Esophagus muscularis mucosa (tissue), 4 donors: ENCODE measurements at regions not wholly inside any gene's neighbourhood (a gene's known extent, or its start where the extent isn't known, plus 50 kb on each side); places are given as distances from the start of the nearest gene placed in this dataset.

Experiments
- DNase-seq: peaks from one replicate; pipeline ENCODE4 v3.0.0-alpha.2; 2017; ENCODE audit errors: extremely low spot score
- H3K27ac ChIP-seq, 4 donors: fragments of 200-600 bp; sonication (generic); replicated peaks in 1 of 4; 1 replicate in 3 of 4; 2 replicates in 1 of 4; pipeline ENCODE4 v1.5.1; 2016 to 2019; ENCODE audit warnings: mild to moderate bottlenecking in 1 of 4
- H3K27me3 ChIP-seq, 4 donors: fragments of 200-600 bp; sonication (generic); one replicate each; pipeline versions ENCODE4 v1.5.1 to v1.6.0; 2016 to 2019
- H3K36me3 ChIP-seq, 4 donors: fragments of 200-600 bp; sonication (generic); one replicate each; pipeline ENCODE4 v1.5.1; 2016 to 2019
- H3K4me1 ChIP-seq, 4 donors: fragments of 200-600 bp; sonication (generic); one replicate each; pipeline ENCODE4 v1.5.1; 2016 to 2019
- H3K4me3 ChIP-seq, 4 donors: fragments of 200-600 bp; sonication (generic); 1 replicate in 2 of 4; 2 replicates in 2 of 4; pipeline ENCODE4 v1.5.1; 2016 to 2019; ENCODE audit warnings: mild to moderate bottlenecking in 4 of 4, moderate library complexity in 1 of 4
- H3K9me3 ChIP-seq, 4 donors: fragments of 200-600 bp; sonication (generic); 1 replicate in 3 of 4; 2 replicates in 1 of 4; pipeline ENCODE4 v1.5.1; 2016 to 2019
- CTCF ChIP-seq, 3 experiments: fragments of 200-600 bp in 2 of 3; fragments of 450-650 bp in 1 of 3; sonication (generic) in 2 of 3; IDR thresholded peaks; one replicate each; pipeline ENCODE4 v1.5.1; 2017 to 2019; ENCODE audit warnings: antibody characterized with exemption in 3 of 3, mild to moderate bottlenecking in 2 of 3, moderate library complexity in 1 of 3
- EP300 ChIP-seq: sonication (generic); formaldehyde crosslinking; IDR thresholded peaks from one replicate; pipeline ENCODE4 v1.6.1; 2017; ENCODE audit warnings: antibody characterized with exemption
- POLR2A ChIP-seq: fragments of 450-650 bp; IDR thresholded peaks from one replicate; pipeline ENCODE4 v1.6.1; 2017; ENCODE audit warnings: antibody characterized with exemption, moderate library complexity, mild to moderate bottlenecking, low read depth
- POLR2AphosphoS5 ChIP-seq, 2 donors: sonication (generic); formaldehyde crosslinking; IDR thresholded peaks; one replicate each; pipeline ENCODE4 v1.6.1; 2017; ENCODE audit warnings: antibody characterized with exemption in 2 of 2
- WGBS: methylation state at CpG from one replicate; pipeline ENCODE4 v1.1.5; 2018; 5-methylcytosine and 5-hydroxymethylcytosine counted together
- intact Hi-C: fragments of 100-400 bp; cut with DNase I; formaldehyde crosslinking; loops from one replicate; pipeline ENCODE4 v1.15.1; 2023

GRCh38 chr21:22898051-22898665 lies 1899.9 kb downstream of the NCAM2 start:
- H3K9me3 ChIP-seq, result no peaks in the 10 kb centered on the region
- no peaks in the 10 kb centered on the region for H3K27me3 ChIP-seq
- no peak overlapping the region for H3K27ac ChIP-seq
- intact Hi-C loops, result no loop called here
- no peak for TF ChIP-seq POLR2A
- no peaks in the 10 kb centered on the region for H3K36me3 ChIP-seq
- WGBS, result 83% methylated on average over 5 of the region's 5 CpGs
- no peaks in the 10 kb centered on the region for H3K4me1 ChIP-seq
- DNase-seq, result no peak
- no peak overlapping the region for H3K4me3 ChIP-seq

GRCh38 chr21:22900490-22900889 lies 1902.3 kb downstream of the NCAM2 start:
- no peaks in the 10 kb centered on the region for H3K4me1 ChIP-seq
- no peaks in the 10 kb centered on the region for H3K36me3 ChIP-seq
- no peaks in the 10 kb centered on the region for H3K27me3 ChIP-seq
- intact Hi-C loops, result no loop called here
- TF ChIP-seq EP300 (no peak), POLR2A (no peak), POLR2AphosphoS5 (IDR thresholded peaks at IDR 0.05) (no peak), CTCF (IDR thresholded peaks at IDR 0.05) (no peak)
- DNase-seq, result no peak
- no peaks in the 10 kb centered on the region for H3K9me3 ChIP-seq
- WGBS, result 16% methylated on average over 2 of the region's 2 CpGs
- no peak overlapping the region for H3K27ac ChIP-seq
- H3K4me3 ChIP-seq, result no peak overlapping the region

- Histone ChIP-seq H3K9me3 (no peaks in the 10 kb centered on the region), H3K4me1 (no peaks in the 10 kb centered on the region), H3K36me3 (no peaks in the 10 kb centered on the region), H3K27ac (no peak overlapping the region), H3K27me3 (no peaks in the 10 kb centered on the region), H3K4me3 (no peak overlapping the region)
- TF ChIP-seq CTCF (IDR thresholded peaks at IDR 0.05) (no peak), POLR2AphosphoS5 (IDR thresholded peaks at IDR 0.05) (no peak), POLR2A (no peak), EP300 (no peak)
- DNase-seq, result no peak
- intact Hi-C loops, result no loop called here
Observed at GRCh38 chr21:22903851-22904250, 1905.6 kb downstream of the NCAM2 start.

DNA sequence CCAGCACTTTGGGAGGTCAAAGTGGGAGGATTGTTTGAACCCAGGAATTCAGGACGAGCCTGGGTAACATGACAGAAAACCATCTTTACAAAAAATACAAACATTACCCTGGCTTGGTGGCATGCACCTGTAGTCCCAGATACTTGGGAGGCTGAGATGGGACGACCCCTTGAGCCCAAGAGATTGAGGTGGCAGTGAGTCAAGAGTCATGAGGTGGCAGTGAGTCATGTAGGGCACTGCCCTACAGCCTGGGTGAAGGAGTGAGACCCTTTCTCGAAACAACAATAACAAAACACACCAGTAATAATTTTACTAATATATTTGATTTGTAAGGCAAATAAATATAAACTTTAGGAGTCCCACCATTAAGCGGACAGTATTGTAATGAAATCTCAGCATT lies 1906.2 kb downstream of the NCAM2 start:
- H3K36me3 ChIP-seq, result no peaks in the 10 kb centered on the region
- no peak overlapping the region for H3K27ac ChIP-seq
- no peaks in the 10 kb centered on the region for H3K9me3 ChIP-seq
- H3K4me3 ChIP-seq, result no peak overlapping the region
- intact Hi-C loops, result no loop called here
- no peak for TF ChIP-seq CTCF (IDR thresholded peaks at IDR 0.05)
- TF ChIP-seq POLR2A, result no peak
- no peak for TF ChIP-seq POLR2AphosphoS5 (IDR thresholded peaks at IDR 0.05)
- no peak for TF ChIP-seq EP300
- no peak for DNase-seq
- WGBS, result 88% methylated on average over 4 of the region's 4 CpGs
- H3K27me3 ChIP-seq, result no peaks in the 10 kb centered on the region
- no peaks in the 10 kb centered on the region for H3K4me1 ChIP-seq

DNA sequence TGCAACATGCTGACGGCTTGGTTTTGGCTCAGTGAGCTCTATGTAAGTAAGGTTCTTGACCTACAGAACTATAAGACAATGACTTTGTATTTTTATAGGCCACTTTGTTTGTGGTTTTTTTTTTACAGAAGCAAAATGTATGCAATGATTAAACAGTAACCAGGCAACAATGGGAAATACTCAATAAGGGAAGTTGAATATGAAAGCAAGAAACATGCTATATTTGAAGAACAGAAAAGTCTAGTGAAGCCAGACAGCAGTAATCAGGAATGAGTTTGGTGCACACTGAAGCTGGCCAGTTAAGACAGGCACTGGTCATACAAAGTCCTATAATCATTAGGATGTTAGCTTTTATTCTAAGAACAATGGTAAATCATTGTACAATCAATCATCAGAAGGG lies 1926.8 kb downstream of the NCAM2 start:
- intact Hi-C loops, result no loop called here
- H3K27ac ChIP-seq, result no peak overlapping the region
- no peak for DNase-seq
- no peaks in the 10 kb centered on the region for H3K9me3 ChIP-seq
- H3K4me1 ChIP-seq, result no peaks in the 10 kb centered on the region
- H3K4me3 ChIP-seq, result no peak overlapping the region
- H3K27me3 ChIP-seq, result no peaks in the 10 kb centered on the region
- 89% methylated on average over 1 of the region's 1 CpG for WGBS
- no peak for TF ChIP-seq EP300
- TF ChIP-seq POLR2AphosphoS5 (IDR thresholded peaks at IDR 0.05), result no peak
- no peak for TF ChIP-seq CTCF (IDR thresholded peaks at IDR 0.05)
- no peak for TF ChIP-seq POLR2A
- H3K36me3 ChIP-seq, result no peaks in the 10 kb centered on the region
